MM.1S (cell line): ENCODE measurements at regions not wholly inside any gene's neighbourhood (a gene's known extent, or its start where the extent isn't known, plus 50 kb on each side); places are given as distances from the start of the nearest gene placed in this dataset.

Experiments used
- EZH2phosphoT487 ChIP-seq: fragments of 300-600 bp; sonication (generic); IDR thresholded peaks from 2 replicates; pipeline ENCODE4 v1.6.1; 2018; ENCODE audit warnings: antibody characterized with exemption, low read length
- TF ChIP-seq, protein P1 (sequence below): fragments of 300-600 bp; sonication (generic); IDR thresholded peaks from 2 replicates; pipeline ENCODE4 v1.5.1; 2016; ENCODE audit warnings: antibody characterized with exemption, low read length, mixed read lengths

GRCh38 chr4:8688041-8688907, 95.7 kb downstream of the CPZ start:
- no peak for TF ChIP-seq EZH2phosphoT487
- TF ChIP-seq, protein P1, sequence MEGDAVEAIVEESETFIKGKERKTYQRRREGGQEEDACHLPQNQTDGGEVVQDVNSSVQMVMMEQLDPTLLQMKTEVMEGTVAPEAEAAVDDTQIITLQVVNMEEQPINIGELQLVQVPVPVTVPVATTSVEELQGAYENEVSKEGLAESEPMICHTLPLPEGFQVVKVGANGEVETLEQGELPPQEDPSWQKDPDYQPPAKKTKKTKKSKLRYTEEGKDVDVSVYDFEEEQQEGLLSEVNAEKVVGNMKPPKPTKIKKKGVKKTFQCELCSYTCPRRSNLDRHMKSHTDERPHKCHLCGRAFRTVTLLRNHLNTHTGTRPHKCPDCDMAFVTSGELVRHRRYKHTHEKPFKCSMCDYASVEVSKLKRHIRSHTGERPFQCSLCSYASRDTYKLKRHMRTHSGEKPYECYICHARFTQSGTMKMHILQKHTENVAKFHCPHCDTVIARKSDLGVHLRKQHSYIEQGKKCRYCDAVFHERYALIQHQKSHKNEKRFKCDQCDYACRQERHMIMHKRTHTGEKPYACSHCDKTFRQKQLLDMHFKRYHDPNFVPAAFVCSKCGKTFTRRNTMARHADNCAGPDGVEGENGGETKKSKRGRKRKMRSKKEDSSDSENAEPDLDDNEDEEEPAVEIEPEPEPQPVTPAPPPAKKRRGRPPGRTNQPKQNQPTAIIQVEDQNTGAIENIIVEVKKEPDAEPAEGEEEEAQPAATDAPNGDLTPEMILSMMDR, result peak; percentile 76
